H9 (cell line): ENCODE measurements at regions not wholly inside any gene's neighbourhood (a gene's known extent, or its start where the extent isn't known, plus 50 kb on each side); places are given as distances from the start of the nearest gene placed in this dataset.

Experiments
- DNase-seq: peaks from one replicate; pipeline ENCODE4 v3.0.0-alpha.2; 2017
- H2AFZ ChIP-seq: one replicate; pipeline ENCODE4 v1.6.1; 2013; ENCODE audit warnings: mild to moderate bottlenecking, low read length, control low read depth, moderate library complexity
- H2AK5ac ChIP-seq: 2 replicates; pipeline ENCODE4 v1.6.1; 2013; ENCODE audit warnings: low read length, control low read depth, mixed read lengths; ENCODE audit not compliant: insufficient read length
- H2BK120ac ChIP-seq: one replicate; pipeline ENCODE4 v1.6.1; 2013; ENCODE audit warnings: low read depth, mild to moderate bottlenecking, low read length, control low read depth, inconsistent platforms; ENCODE audit not compliant: poor library complexity, severe bottlenecking
- H2BK12ac ChIP-seq: 2 replicates; pipeline ENCODE4 v1.6.1; 2013; ENCODE audit warnings: low read length, control low read depth, mixed read lengths, low read depth; ENCODE audit not compliant: insufficient read length
- H2BK15ac ChIP-seq: 2 replicates; pipeline ENCODE4 v1.6.1; 2013; ENCODE audit warnings: low read depth, low read length, control low read depth
- H2BK20ac ChIP-seq: one replicate; pipeline ENCODE4 v1.6.1; 2013; ENCODE audit warnings: low read depth, mild to moderate bottlenecking, low read length, control low read depth, inconsistent platforms; ENCODE audit not compliant: poor library complexity, severe bottlenecking
- H2BK5ac ChIP-seq: 2 replicates; pipeline ENCODE4 v1.6.1; 2013; ENCODE audit warnings: low read length, control low read depth, mixed read lengths; ENCODE audit not compliant: insufficient read length
- H3K14ac ChIP-seq: 2 replicates; pipeline ENCODE4 v1.6.1; 2013; ENCODE audit warnings: low read length, control low read depth; ENCODE audit not compliant: insufficient read depth
- H3K18ac ChIP-seq: 2 replicates; pipeline ENCODE4 v1.6.1; 2013; ENCODE audit warnings: low read depth, mild to moderate bottlenecking, mixed read lengths, low read length, control low read depth; ENCODE audit not compliant: insufficient read length
- H3K23ac ChIP-seq: 2 replicates; pipeline ENCODE4 v1.6.1; 2013; ENCODE audit warnings: low read length, control low read depth, mixed read lengths, low read depth; ENCODE audit not compliant: insufficient read length
- H3K23me2 ChIP-seq: 2 replicates; pipeline ENCODE4 v1.6.1; 2013; ENCODE audit warnings: low read depth, mild to moderate bottlenecking, mixed read lengths, low read length, control low read depth; ENCODE audit not compliant: insufficient read length, poor library complexity, severe bottlenecking
- H3K27ac ChIP-seq: 2 replicates; pipeline ENCODE4 v1.5.1; 2013; ENCODE audit warnings: low read length, control low read depth, mixed read lengths, low read depth; ENCODE audit not compliant: insufficient read length
- H3K27me3 ChIP-seq: 2 replicates; pipeline ENCODE4 v1.6.1; 2013; ENCODE audit warnings: low read length, control low read depth, inconsistent platforms; ENCODE audit not compliant: insufficient read depth
- H3K4ac ChIP-seq: 2 replicates; pipeline ENCODE4 v1.6.1; 2013; ENCODE audit warnings: low read depth, mild to moderate bottlenecking, control low read depth, inconsistent platforms, low read length, moderate library complexity
- H3K4me1 ChIP-seq: 2 replicates; pipeline ENCODE4 v1.6.1; 2013; ENCODE audit warnings: low read length, control low read depth, inconsistent platforms; ENCODE audit not compliant: insufficient read depth
- H3K4me2 ChIP-seq: 2 replicates; pipeline ENCODE4 v1.6.1; 2013; ENCODE audit warnings: low read length, control low read depth, mixed read lengths; ENCODE audit not compliant: insufficient read length, insufficient read depth
- H3K56ac ChIP-seq: 2 replicates; pipeline ENCODE4 v1.6.1; 2013; ENCODE audit warnings: low read depth, mild to moderate bottlenecking, mixed read lengths, low read length, control low read depth; ENCODE audit not compliant: insufficient read length
- H3K79me1 ChIP-seq: 2 replicates; pipeline ENCODE4 v1.6.1; 2013; ENCODE audit warnings: low read depth, mild to moderate bottlenecking, moderate library complexity, low read length, control low read depth, inconsistent platforms; ENCODE audit not compliant: insufficient read depth, poor library complexity, severe bottlenecking
- H3K79me2 ChIP-seq: 2 replicates; pipeline ENCODE4 v1.6.1; 2013; ENCODE audit warnings: low read length, control low read depth, inconsistent platforms; ENCODE audit not compliant: insufficient read depth
- H3K9ac ChIP-seq: 2 replicates; pipeline ENCODE4 v1.6.1; 2013; ENCODE audit warnings: low read length, control low read depth, mixed read lengths; ENCODE audit not compliant: insufficient read length; ENCODE audit errors: extremely low read depth
- H3K9me3 ChIP-seq: one replicate; pipeline ENCODE4 v1.6.1; 2013; ENCODE audit warnings: low read depth, low read length, inconsistent platforms; ENCODE audit not compliant: control insufficient read depth
- H3T11ph ChIP-seq: one replicate; pipeline ENCODE4 v1.6.1; 2013; ENCODE audit warnings: mild to moderate bottlenecking, low read length, control low read depth, inconsistent platforms
- H4K20me1 ChIP-seq: one replicate; pipeline ENCODE4 v1.6.1; 2013; ENCODE audit not compliant: control insufficient read depth, insufficient read length, insufficient read depth
- H4K5ac ChIP-seq: 2 replicates; pipeline ENCODE4 v1.6.1; 2013; ENCODE audit warnings: low read depth, mild to moderate bottlenecking, mixed read lengths, low read length, control low read depth; ENCODE audit not compliant: insufficient read length
- H4K8ac ChIP-seq: replicated peaks from 2 replicates; pipeline ENCODE4 v1.6.1; 2013; ENCODE audit warnings: low read length, control low read depth, mixed read lengths, low read depth; ENCODE audit not compliant: insufficient read length
- H4K91ac ChIP-seq: 2 replicates; pipeline ENCODE4 v1.6.1; 2013; ENCODE audit warnings: low read depth, mild to moderate bottlenecking, moderate library complexity, mixed read lengths, low read length, control low read depth; ENCODE audit not compliant: insufficient read length
- H3K27ac Mint-ChIP-seq, 3 experiments: 2 replicates in 2 of 3; 3 replicates in 1 of 3; pipeline ENCODE4 v1.8.0; 2020 to 2021; ENCODE audit warnings: mixed read lengths in 3 of 3, mild to moderate bottlenecking in 1 of 3, moderate library complexity in 1 of 3
- H3K27me3 Mint-ChIP-seq: 2 replicates; pipeline ENCODE4 v1.8.0; 2021; ENCODE audit warnings: low read depth, mild to moderate bottlenecking, moderate library complexity, mixed read lengths
- H3K36me3 Mint-ChIP-seq, 3 experiments: 2 replicates in 2 of 3; 3 replicates in 1 of 3; pipeline ENCODE4 v1.8.0; 2020 to 2021; ENCODE audit warnings: low read depth in 3 of 3, mixed read lengths in 3 of 3; ENCODE audit not compliant: insufficient read depth in 1 of 3
- H3K4me1 Mint-ChIP-seq, 2 experiments: 2 replicates each; pipeline ENCODE4 v1.8.0; 2020; ENCODE audit warnings: mixed read lengths in 2 of 2
- H3K4me3 Mint-ChIP-seq, 2 experiments: 2 replicates in 1 of 2; 3 replicates in 1 of 2; pipeline ENCODE4 v1.8.0; 2020 to 2021; ENCODE audit warnings: mild to moderate bottlenecking in 2 of 2, mixed read lengths in 2 of 2, moderate library complexity in 1 of 2
- H3K9me3 Mint-ChIP-seq, 2 experiments: 2 replicates in 1 of 2; 3 replicates in 1 of 2; pipeline ENCODE4 v1.8.0; 2020; ENCODE audit warnings: mild to moderate bottlenecking in 2 of 2, mixed read lengths in 2 of 2, moderate library complexity in 1 of 2
- CTCF ChIP-seq: fragments of 200-600 bp; sonication (generic); conservative IDR thresholded peaks from 3 replicates; pipeline ENCODE4 v1.8.0; 2021; ENCODE audit warnings: antibody characterized with exemption, mild to moderate bottlenecking
- WGBS: extraction: QIAGEN DNeasy Blood & Tissue Kit; methylation state at CpG from one replicate; pipeline ENCODE4 v1.1.7; 2013; ENCODE audit warnings: missing lambda C conversion rate, low lambda C conversion rate, mixed read lengths; ENCODE audit not compliant: insufficient read length; ENCODE audit errors: extremely low coverage; 5-methylcytosine and 5-hydroxymethylcytosine counted together

DNA sequence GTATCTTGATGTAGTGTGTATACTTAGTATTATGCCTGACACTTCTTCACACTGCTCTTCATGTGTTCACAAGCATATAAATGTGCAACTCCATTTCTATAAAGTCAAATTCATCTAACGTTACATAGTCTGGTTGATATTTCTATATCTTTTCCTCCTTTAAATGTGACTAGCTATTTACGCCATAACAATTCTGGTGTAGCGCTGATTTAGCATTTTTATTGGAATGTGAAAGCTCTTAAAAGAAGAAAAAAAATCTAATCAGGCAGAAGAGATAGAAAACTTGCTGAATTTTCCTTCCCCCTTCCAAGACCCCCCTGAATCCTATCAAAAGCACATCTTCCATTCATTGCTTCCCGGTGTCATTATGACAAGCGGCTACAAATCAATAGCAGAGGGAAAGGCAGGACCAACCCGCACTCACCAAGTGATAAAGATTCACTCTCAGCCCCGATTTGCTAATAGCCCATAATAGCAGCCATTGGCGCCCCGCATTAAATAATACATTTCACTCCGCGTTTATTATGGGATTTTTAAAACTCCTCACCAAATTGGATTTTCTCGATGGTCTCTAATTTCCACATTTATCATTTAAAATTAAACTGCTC, 299.5 kb upstream of the PMFBP1 start:
- H3K4ac ChIP-seq = no peak overlapping the region
- no peak overlapping the region for H3K18ac ChIP-seq
- no peak overlapping the region for H3K9ac ChIP-seq
- H4K20me1 ChIP-seq = no peaks in the 10 kb centered on the region
- no peak overlapping the region for H2BK120ac ChIP-seq
- no peak overlapping the region for H4K91ac ChIP-seq
- H3K14ac ChIP-seq = no peak overlapping the region
- H3K27ac ChIP-seq = no peak overlapping the region
- H3K27me3 ChIP-seq = no peaks in the 10 kb centered on the region
- H3K79me1 ChIP-seq = no peaks in the 10 kb centered on the region
- H2AFZ ChIP-seq = no peak overlapping the region
- H3K9me3 ChIP-seq = no peaks in the 10 kb centered on the region
- no peak overlapping the region for H4K8ac ChIP-seq
- no peaks in the 10 kb centered on the region for H3K9me3 Mint-ChIP-seq
- H2BK15ac ChIP-seq = no peak overlapping the region
- no peak overlapping the region for H3T11ph ChIP-seq
- H3K4me1 Mint-ChIP-seq = peaks cover 2 to 7% of the 10 kb centered on the region in 2 experiments
- no peak overlapping the region for H2BK12ac ChIP-seq
- H3K36me3 Mint-ChIP-seq = no peaks in the 10 kb centered on the region
- no peak overlapping the region for H3K4me2 ChIP-seq
- no peak overlapping the region for H4K5ac ChIP-seq
- no peaks in the 10 kb centered on the region for H3K79me2 ChIP-seq
- no peak overlapping the region for H3K23ac ChIP-seq
- no peak overlapping the region for H3K56ac ChIP-seq
- no peaks in the 10 kb centered on the region for H3K27me3 Mint-ChIP-seq
- H2AK5ac ChIP-seq = no peak overlapping the region
- no peak overlapping the region for H2BK20ac ChIP-seq
- H3K23me2 ChIP-seq = no peaks in the 10 kb centered on the region
- no peaks in the 10 kb centered on the region for H3K4me1 ChIP-seq
- H3K4me3 Mint-ChIP-seq = no peak overlapping the region
- H3K27ac Mint-ChIP-seq = no peak overlapping the region
- no CpG with 5 or more reads among the region's 12 CpGs for WGBS
- TF ChIP-seq CTCF = no peak
- no peak overlapping the region for H2BK5ac ChIP-seq
- no peak for DNase-seq
